ENCODE measurements at regions not wholly inside any gene's neighbourhood (a gene's known extent, or its start where the extent isn't known, plus 50 kb on each side); places are given as distances from the start of the nearest gene placed in this dataset.

- in situ Hi-C loops (cut with MboI; ENCODE audit: low sequenced_read_pairs, unreplicated experiment): no loop called here
- TF ChIP-seq, protein P1, sequence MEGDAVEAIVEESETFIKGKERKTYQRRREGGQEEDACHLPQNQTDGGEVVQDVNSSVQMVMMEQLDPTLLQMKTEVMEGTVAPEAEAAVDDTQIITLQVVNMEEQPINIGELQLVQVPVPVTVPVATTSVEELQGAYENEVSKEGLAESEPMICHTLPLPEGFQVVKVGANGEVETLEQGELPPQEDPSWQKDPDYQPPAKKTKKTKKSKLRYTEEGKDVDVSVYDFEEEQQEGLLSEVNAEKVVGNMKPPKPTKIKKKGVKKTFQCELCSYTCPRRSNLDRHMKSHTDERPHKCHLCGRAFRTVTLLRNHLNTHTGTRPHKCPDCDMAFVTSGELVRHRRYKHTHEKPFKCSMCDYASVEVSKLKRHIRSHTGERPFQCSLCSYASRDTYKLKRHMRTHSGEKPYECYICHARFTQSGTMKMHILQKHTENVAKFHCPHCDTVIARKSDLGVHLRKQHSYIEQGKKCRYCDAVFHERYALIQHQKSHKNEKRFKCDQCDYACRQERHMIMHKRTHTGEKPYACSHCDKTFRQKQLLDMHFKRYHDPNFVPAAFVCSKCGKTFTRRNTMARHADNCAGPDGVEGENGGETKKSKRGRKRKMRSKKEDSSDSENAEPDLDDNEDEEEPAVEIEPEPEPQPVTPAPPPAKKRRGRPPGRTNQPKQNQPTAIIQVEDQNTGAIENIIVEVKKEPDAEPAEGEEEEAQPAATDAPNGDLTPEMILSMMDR (IDR thresholded peaks at IDR 0.05; ENCODE audit: borderline replicate concordance, control extremely low read depth, extremely low read depth, insufficient read depth, missing control alignments): no peak
These were observed 534.1 kb downstream of the TMTC2 start for GRCh38 chr12:83220774-83221173.

DNA sequence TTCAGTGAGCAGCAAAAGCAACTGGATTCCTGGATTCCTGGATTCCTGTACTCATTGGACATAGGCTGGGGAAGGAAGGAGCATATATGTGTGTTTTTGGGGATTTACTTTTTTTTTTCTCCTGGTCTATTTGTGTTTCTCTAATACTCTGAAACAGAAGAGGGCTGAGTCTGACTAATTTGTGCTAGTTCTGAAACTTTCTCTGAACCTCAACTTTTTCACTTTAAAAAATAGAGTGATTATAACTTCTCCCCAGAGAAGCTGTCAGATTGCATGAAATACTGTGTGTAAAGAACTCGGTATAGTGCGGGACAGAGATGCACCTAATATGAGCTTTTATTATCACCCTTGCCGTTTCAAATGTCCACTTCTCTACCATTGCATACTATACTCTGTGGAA lies 529.5 kb downstream of the TMTC2 start:
- no peak for DNase-seq (ENCODE audit: low spot score)
- in situ Hi-C loops (cut with MboI; ENCODE audit: low sequenced_read_pairs, unreplicated experiment): no loop called here
- TF ChIP-seq, protein P1 (IDR thresholded peaks at IDR 0.05; ENCODE audit: borderline replicate concordance, control extremely low read depth, extremely low read depth, insufficient read depth, missing control alignments): no peak

More at GRCh38 chr12:83220774-83221173, 534.1 kb downstream of the TMTC2 start:
- no peak for DNase-seq (ENCODE audit: low spot score)

DNA sequence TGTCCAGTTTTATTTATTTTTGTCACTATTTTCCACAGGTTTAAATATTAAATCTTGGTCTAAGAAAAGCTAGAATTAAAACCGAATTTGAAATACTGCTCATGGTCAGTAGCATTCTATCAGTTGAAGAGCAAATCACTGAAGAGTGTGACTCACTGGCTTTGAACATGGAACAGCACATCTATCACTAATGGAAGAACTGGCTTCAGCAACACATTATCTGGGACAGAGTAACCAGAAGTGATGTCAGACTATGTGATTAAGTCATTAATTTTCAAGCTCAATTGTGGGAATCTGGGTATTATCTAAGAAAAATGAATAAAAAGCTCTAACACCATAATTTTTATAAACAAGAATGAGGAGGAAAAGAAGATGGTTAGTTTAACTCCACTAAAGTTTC lies 527.5 kb downstream of the TMTC2 start:
- no peak for DNase-seq (ENCODE audit: low spot score)
- TF ChIP-seq, protein P1 (IDR thresholded peaks at IDR 0.05; ENCODE audit: borderline replicate concordance, control extremely low read depth, extremely low read depth, insufficient read depth, missing control alignments): no peak
- in situ Hi-C loops (cut with MboI; ENCODE audit: low sequenced_read_pairs, unreplicated experiment): no loop called here

DNA sequence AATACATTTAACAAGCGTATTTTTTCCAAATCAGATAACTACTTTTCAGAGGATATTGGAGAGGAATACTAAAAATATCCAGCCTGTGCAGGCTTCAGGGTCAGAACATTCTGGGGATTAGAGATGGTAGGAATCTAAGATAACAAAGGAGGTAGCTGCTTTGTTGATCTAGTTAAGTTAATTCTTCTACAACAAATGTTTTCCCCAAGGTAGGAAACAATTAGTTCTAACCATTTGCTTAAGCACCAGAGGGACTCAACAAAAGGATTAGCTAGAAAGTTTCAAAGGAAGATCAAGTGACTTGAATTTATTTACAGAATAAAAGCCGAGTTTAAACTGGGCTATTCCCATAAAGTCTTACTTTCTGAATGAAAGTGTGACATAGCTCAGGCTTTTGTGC lies 524.2 kb downstream of the TMTC2 start:
- in situ Hi-C loops (cut with MboI; ENCODE audit: low sequenced_read_pairs, unreplicated experiment): no loop called here
- DNase-seq (ENCODE audit: low spot score): no peak
- TF ChIP-seq, protein P1 (IDR thresholded peaks at IDR 0.05; ENCODE audit: borderline replicate concordance, control extremely low read depth, extremely low read depth, insufficient read depth, missing control alignments): no peak

DNA sequence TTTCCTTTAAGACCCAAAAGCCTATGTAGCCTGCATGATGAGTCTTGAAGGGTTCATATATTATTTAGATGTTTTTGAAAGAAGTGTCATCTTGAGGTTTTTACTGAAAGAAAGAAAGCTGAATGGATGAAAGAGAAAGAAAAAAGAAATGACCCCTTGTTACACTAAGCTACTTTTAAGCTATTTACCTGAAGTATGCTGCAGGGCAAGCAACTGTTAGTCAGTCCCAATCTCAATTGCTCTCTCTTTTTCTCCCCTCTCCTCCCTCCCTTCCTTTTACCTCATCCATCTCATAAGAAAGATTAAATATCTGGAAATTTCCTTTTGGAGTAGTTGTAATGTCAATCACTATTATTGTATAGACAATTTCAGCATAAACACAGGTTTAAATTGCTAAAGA lies 512.4 kb downstream of the TMTC2 start:
- DNase-seq (ENCODE audit: low spot score): no peak
- TF ChIP-seq, protein P1 (IDR thresholded peaks at IDR 0.05; ENCODE audit: borderline replicate concordance, control extremely low read depth, extremely low read depth, insufficient read depth, missing control alignments): no peak
- in situ Hi-C loops (cut with MboI; ENCODE audit: low sequenced_read_pairs, unreplicated experiment): no loop called here

DNA sequence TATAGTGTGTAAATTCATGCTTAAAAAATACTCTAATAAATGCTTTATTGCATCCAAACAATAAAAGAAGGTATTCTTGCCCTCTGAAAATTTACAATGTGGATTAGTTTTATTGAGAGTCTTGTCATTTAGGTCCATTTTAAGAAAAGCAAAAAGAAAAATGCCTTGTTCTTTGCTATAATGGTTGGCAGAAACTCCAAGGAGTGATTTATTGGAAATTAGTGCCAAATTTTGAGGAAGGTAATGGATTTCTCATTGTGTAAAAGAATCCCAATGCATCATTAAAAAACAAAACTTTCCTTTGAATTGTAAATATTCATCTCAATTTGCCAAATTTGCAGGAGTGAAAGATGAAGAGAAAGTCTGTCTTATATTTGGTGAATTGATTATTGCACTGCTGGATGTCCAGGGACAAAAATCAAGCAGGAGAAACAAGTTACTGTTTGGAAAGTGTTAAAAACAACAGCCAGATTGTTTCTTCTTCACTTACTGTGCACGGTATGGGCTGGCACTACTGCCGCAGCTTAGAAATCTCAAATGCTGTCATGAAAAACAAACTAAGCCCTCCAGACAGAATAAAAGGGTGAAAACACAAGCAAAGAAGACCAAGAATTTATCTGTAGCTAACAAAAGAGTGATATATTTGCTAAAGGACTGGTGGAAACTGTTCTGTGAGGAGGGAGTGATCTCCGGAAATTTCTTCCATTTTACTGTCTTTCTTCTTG lies 511.7 kb downstream of the TMTC2 start:
- TF ChIP-seq, protein P1 (IDR thresholded peaks at IDR 0.05; ENCODE audit: borderline replicate concordance, control extremely low read depth, extremely low read depth, insufficient read depth, missing control alignments): no peak
- in situ Hi-C loops (cut with MboI; ENCODE audit: low sequenced_read_pairs, unreplicated experiment): no loop called here
- DNase-seq (ENCODE audit: low spot score): no peak
